HUDEP-2 (cell line): ENCODE measurements at regions not wholly inside any gene's neighbourhood (a gene's known extent, or its start where the extent isn't known, plus 50 kb on each side); places are given as distances from the start of the nearest gene placed in this dataset.

Source experiments
- DNase-seq, 76 experiments: peaks; one replicate each; lab custom pipeline; 2025; ENCODE audit not compliant: unreplicated experiment in 76 of 76; lab: John Stamatoyannopoulos, UW

- no peak for DNase-seq
These were observed 413.1 kb downstream of the KCNRG start for GRCh38 chr13:50428183-50428877.

GRCh38 chr13:50435011-50435410 lies 408.5 kb downstream of the DLEU7 start:
- no peak for DNase-seq

- no peak for DNase-seq
These were observed 406.2 kb downstream of the DLEU7 start for GRCh38 chr13:50437252-50437651.

- no peak for DNase-seq
These were observed 405.1 kb downstream of the DLEU7 start for GRCh38 chr13:50438351-50438750.

GRCh38 chr13:50441130-50441529 lies 402.4 kb downstream of the DLEU7 start:
- DNase-seq, result no peak

GRCh38 chr13:50444726-50445125 lies 398.8 kb downstream of the DLEU7 start:
- DNase-seq, result no peak

GRCh38 chr13:50446611-50447010 lies 396.9 kb downstream of the DLEU7 start:
- DNase-seq, result no peak

- no peak for DNase-seq
These were observed 394.9 kb downstream of the DLEU7 start for GRCh38 chr13:50448535-50448998.

- DNase-seq, result no peak
These were observed 394.0 kb downstream of the DLEU7 start for GRCh38 chr13:50449465-50449864.

GRCh38 chr13:50450279-50450678 lies 393.2 kb downstream of the DLEU7 start:
- no peak for DNase-seq

GRCh38 chr13:50451609-50452008 lies 391.9 kb downstream of the DLEU7 start:
- no peak for DNase-seq

- no peak for DNase-seq
These were observed 391.5 kb downstream of the DLEU7 start for GRCh38 chr13:50452028-50452427.

GRCh38 chr13:50452756-50453155 lies 390.7 kb downstream of the DLEU7 start:
- no peak for DNase-seq

- no peak for DNase-seq
These were observed 390.3 kb downstream of the DLEU7 start for GRCh38 chr13:50453188-50453587.

GRCh38 chr13:50456111-50456510 lies 387.4 kb downstream of the DLEU7 start:
- DNase-seq, result no peak

GRCh38 chr13:50457415-50458393 lies 385.8 kb downstream of the DLEU7 start:
- no peak for DNase-seq

- no peak for DNase-seq
These were observed 384.4 kb downstream of the DLEU7 start for GRCh38 chr13:50459046-50459445.

GRCh38 chr13:50459658-50460057 lies 383.8 kb downstream of the DLEU7 start:
- DNase-seq, result no peak

GRCh38 chr13:50460358-50460757 lies 383.1 kb downstream of the DLEU7 start:
- peak in 12 of 76 experiments; percentile 3 to 29 (median 8) for DNase-seq

GRCh38 chr13:50461189-50461588 lies 382.3 kb downstream of the DLEU7 start:
- DNase-seq, result no peak

GRCh38 chr13:50463719-50464118 lies 379.8 kb downstream of the DLEU7 start:
- no peak for DNase-seq
